HG02759 (cell line): ENCODE measurements at regions not wholly inside any gene's neighbourhood (a gene's known extent, or its start where the extent isn't known, plus 50 kb on each side); places are given as distances from the start of the nearest gene placed in this dataset.

Source experiments
- ATAC-seq: cut with Tn5 transposase; IDR thresholded peaks from one replicate; pipeline ENCODE4 v1.9.1; 2021; ENCODE audit warnings: mild to moderate bottlenecking, moderate library complexity; ENCODE audit not compliant: unreplicated experiment

GRCh38 chr4:77305766-77306165 is 148.8 kb downstream of the CCNG2 start:
- ATAC-seq: no peak

GRCh38 chr4:77306496-77306895 is 149.5 kb downstream of the CCNG2 start:
- no peak for ATAC-seq

- ATAC-seq: no peak
These were observed 151.8 kb downstream of the CCNG2 start for GRCh38 chr4:77308843-77309242.

- ATAC-seq: no peak
These were observed 152.5 kb downstream of the CCNG2 start for GRCh38 chr4:77309496-77309895.

GRCh38 chr4:77310931-77311330 is 153.9 kb downstream of the CCNG2 start:
- ATAC-seq: no peak

- ATAC-seq: no peak
These were observed 157.7 kb downstream of the CCNG2 start for GRCh38 chr4:77314697-77315096.

GRCh38 chr4:77327151-77327550 is 170.1 kb downstream of the CCNG2 start:
- ATAC-seq: no peak

GRCh38 chr4:77332696-77333270 is 175.8 kb downstream of the CCNG2 start:
- no peak for ATAC-seq

GRCh38 chr4:77336411-77337142 is 179.6 kb downstream of the CCNG2 start:
- no peak for ATAC-seq

- ATAC-seq: no peak
These were observed 185.3 kb downstream of the CCNG2 start for GRCh38 chr4:77342170-77342810.

GRCh38 chr4:77344001-77344400 is 187.0 kb downstream of the CCNG2 start:
- ATAC-seq: no peak

- peak; percentile 42 for ATAC-seq
These were observed 187.8 kb downstream of the CCNG2 start for GRCh38 chr4:77344784-77345183.

- ATAC-seq: peak; percentile 59
These were observed 190.5 kb downstream of the CCNG2 start for GRCh38 chr4:77347351-77347966.

- ATAC-seq: no peak
These were observed 191.8 kb downstream of the CCNG2 start for GRCh38 chr4:77348815-77349214.

GRCh38 chr4:77349364-77349763 is 192.4 kb downstream of the CCNG2 start:
- no peak for ATAC-seq

GRCh38 chr4:77349796-77350195 is 192.8 kb downstream of the CCNG2 start:
- ATAC-seq: no peak

GRCh38 chr4:77352192-77352591 is 195.2 kb downstream of the CCNG2 start:
- no peak for ATAC-seq

- peak; percentile 74 for ATAC-seq
These were observed 196.8 kb downstream of the CCNG2 start for GRCh38 chr4:77353724-77354315.

GRCh38 chr4:77354550-77354949 is 197.5 kb downstream of the CCNG2 start:
- ATAC-seq: peak; percentile 40

GRCh38 chr4:77355731-77356130 is 198.7 kb downstream of the CCNG2 start:
- ATAC-seq: no peak

- peak; percentile 49 for ATAC-seq
These were observed 201.4 kb downstream of the CCNG2 start for GRCh38 chr4:77358315-77358928.
